ENCODE measurements at regions not wholly inside any gene's neighbourhood (a gene's known extent, or its start where the extent isn't known, plus 50 kb on each side); places are given as distances from the start of the nearest gene placed in this dataset.

DNA sequence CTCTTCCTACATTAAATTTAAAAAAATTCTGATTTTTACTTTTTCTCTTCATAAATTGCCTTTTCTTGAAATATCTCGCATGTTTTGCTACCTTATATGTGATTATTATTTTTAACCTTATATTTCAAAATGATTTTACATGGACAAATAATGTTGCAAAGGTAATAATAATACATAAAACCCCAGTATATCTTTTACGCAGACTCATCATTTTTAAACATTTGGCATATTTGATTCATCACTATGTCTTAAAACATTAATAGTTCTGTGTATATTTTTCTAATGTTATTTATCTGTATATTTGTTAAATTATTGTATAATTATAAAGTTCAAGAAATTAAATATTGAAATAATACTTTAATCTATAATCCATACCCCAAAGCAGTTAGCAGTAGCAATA, 350.8 kb downstream of the RPL10L start:
- H3K4me3 ChIP-seq (ENCODE audit: low read depth, low read length): no peak overlapping the region
- in situ Hi-C loops (cut with HindIII; ENCODE audit: low sequenced_read_pairs): no loop called here
- TF ChIP-seq, protein P1, sequence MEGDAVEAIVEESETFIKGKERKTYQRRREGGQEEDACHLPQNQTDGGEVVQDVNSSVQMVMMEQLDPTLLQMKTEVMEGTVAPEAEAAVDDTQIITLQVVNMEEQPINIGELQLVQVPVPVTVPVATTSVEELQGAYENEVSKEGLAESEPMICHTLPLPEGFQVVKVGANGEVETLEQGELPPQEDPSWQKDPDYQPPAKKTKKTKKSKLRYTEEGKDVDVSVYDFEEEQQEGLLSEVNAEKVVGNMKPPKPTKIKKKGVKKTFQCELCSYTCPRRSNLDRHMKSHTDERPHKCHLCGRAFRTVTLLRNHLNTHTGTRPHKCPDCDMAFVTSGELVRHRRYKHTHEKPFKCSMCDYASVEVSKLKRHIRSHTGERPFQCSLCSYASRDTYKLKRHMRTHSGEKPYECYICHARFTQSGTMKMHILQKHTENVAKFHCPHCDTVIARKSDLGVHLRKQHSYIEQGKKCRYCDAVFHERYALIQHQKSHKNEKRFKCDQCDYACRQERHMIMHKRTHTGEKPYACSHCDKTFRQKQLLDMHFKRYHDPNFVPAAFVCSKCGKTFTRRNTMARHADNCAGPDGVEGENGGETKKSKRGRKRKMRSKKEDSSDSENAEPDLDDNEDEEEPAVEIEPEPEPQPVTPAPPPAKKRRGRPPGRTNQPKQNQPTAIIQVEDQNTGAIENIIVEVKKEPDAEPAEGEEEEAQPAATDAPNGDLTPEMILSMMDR (IDR thresholded peaks at IDR 0.05; ENCODE audit: low read depth, low read length, missing control alignments): no peak
- no peak for DNase-seq (ENCODE audit: low read depth)

DNA sequence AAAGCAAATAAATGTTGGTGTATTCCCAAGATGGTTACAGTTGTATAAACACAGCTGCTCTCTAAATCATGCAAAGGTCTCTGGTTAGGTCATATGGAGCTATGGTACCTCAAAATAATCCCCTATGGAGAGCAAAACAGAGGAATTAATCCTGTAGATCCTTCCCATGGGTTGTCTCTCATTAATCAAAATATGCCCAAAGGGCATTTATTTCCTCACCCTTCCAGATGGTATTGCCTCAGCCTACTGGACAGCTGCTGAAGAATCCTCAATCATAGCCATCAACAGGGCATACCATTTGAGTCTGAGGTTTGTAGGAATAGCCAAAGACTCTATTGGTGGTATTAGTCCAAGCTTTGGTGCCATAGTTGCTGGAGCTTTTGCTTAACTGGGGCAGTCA, 360.9 kb downstream of the RPL10L start:
- H3K4me3 ChIP-seq (ENCODE audit: low read depth, low read length): no peak overlapping the region
- in situ Hi-C loops (cut with HindIII; ENCODE audit: low sequenced_read_pairs): no loop called here
- TF ChIP-seq, protein P1 (IDR thresholded peaks at IDR 0.05; ENCODE audit: low read depth, low read length, missing control alignments): no peak
- DNase-seq (ENCODE audit: low read depth): no peak

DNA sequence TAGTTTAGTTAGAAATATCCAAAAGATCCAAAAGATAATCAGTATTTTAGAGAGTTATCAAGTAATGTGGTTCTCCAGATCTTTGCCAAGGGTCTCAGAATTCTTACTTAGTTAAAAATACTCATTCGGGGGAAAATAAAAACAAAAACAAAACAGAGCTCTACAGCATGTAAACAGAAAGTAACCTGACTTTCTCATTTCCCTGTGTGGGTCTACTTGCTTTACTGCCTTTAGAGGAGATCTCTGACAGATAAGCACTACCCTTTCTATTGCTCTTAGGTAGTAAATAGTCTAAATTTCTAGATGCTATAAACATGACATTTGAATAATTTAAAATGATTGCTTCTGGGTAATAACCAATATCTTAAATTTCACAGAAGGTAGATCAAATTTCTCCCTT, 371.8 kb downstream of the RPL10L start:
- TF ChIP-seq, protein P1 (IDR thresholded peaks at IDR 0.05; ENCODE audit: low read depth, low read length, missing control alignments): no peak
- no peak for DNase-seq (ENCODE audit: low read depth)
- in situ Hi-C loops (cut with HindIII; ENCODE audit: low sequenced_read_pairs): no loop called here
- no peak overlapping the region for H3K4me3 ChIP-seq (ENCODE audit: low read depth, low read length)

DNA sequence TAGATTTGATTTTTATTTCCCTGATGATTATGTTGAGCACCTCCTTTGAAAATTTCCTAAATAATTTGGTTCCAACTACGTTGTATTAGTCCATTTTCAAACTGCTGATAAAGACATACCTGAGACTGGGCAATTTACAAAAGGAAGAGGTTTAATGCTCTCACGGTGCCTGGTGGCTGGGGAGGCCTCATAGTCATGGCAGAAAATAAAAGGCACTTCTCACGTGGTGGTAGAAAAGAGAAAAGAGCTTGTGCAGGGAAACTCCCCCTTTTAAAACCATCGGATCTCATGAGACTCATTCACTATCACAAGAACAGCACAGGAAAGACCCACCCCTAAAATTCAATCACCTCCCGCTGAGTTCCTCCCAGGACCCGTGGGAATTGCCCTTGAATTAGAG, 372.3 kb downstream of the RPL10L start:
- in situ Hi-C loops (cut with HindIII; ENCODE audit: low sequenced_read_pairs): no loop called here
- no peak overlapping the region for H3K4me3 ChIP-seq (ENCODE audit: low read depth, low read length)
- no peak for DNase-seq (ENCODE audit: low read depth)
- TF ChIP-seq, protein P1 (IDR thresholded peaks at IDR 0.05; ENCODE audit: low read depth, low read length, missing control alignments): no peak

DNA sequence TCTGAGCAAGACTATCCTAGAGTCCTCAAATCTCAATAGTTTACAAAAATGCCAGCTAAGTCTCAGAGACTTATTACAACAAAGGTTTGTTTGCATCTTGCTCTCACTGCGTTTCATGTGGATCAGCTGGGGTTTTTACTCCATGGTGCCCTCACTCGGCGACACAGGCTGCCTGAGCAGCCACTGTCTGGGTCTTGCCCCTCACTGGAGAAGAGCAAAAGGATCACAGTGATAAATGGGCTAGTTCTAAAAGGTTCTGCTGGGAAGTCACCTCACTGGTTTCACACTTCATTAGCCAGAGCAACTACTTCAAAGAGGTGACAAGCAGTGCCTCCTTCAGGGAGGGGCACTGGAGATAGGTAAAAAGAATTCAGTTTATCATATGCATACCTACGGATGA, 392.0 kb downstream of the RPL10L start:
- TF ChIP-seq, protein P1 (IDR thresholded peaks at IDR 0.05; ENCODE audit: low read depth, low read length, missing control alignments): no peak
- in situ Hi-C loops (cut with HindIII; ENCODE audit: low sequenced_read_pairs): no loop called here
- no peak overlapping the region for H3K4me3 ChIP-seq (ENCODE audit: low read depth, low read length)
- DNase-seq (ENCODE audit: low read depth): no peak

DNA sequence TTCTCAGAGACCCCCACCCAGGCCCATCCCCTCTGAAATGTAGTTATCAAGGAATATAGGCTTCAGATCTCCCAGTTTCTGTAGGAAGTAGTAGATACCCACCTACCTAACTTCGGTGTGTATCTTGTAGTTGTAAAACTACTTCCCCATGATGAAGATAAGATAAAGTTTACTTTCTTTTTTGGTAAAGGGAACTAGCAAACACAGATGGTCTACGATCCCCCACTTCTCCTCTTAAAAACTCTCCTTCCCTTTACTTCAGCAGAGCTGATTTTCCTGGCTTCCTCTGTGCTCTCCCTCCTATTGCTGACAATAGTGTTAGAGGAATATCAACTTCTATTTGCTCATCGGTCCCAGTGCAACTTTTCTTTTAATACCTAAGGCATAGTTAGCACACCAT, 395.2 kb downstream of the RPL10L start:
- H3K4me3 ChIP-seq (ENCODE audit: low read depth, low read length): no peak overlapping the region
- in situ Hi-C loops (cut with HindIII; ENCODE audit: low sequenced_read_pairs): no loop called here
- DNase-seq (ENCODE audit: low read depth): no peak
- TF ChIP-seq, protein P1 (IDR thresholded peaks at IDR 0.05; ENCODE audit: low read depth, low read length, missing control alignments): no peak

Data from astrocyte of the cerebellum (primary cell).